T-helper 2 cell treated with Interferon-gamma antibody and Interleukin-4, amounts not matched to agents 100 ng/mL and 5 ng/mL, for 36 hours (primary cell): ENCODE measurements at regions not wholly inside any gene's neighbourhood (a gene's known extent, or its start where the extent isn't known, plus 50 kb on each side); places are given as distances from the start of the nearest gene placed in this dataset.

Experiments
- intact Hi-C: fragments of 100-400 bp; cut with micrococcal nuclease; formaldehyde crosslinking; loops from one replicate; pipeline ENCODE4 v1.15.1; 2023

GRCh38 chr6:22081709-22082108 is 215.1 kb downstream of the PRL start:
- intact Hi-C loops: no loop called here

DNA sequence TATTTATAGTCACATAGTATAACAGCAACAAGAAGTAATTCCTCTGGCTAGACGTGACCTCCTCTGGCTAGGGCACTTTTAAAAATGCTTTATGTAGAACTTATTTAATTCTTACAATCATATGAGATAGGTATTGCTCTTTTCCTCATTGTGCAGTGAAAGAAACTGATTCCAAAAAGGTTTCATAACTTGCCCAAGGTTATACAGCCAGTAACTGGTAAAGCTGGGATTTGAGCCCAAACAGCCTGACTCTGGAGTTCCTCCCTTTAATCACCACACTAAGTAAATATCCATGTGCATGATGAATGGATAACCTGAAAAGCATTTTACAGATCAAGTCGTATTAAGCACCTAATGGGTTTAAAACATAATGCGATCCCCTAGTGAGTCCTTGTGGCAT is 214.6 kb downstream of the PRL start:
- intact Hi-C loops: no loop called here

DNA sequence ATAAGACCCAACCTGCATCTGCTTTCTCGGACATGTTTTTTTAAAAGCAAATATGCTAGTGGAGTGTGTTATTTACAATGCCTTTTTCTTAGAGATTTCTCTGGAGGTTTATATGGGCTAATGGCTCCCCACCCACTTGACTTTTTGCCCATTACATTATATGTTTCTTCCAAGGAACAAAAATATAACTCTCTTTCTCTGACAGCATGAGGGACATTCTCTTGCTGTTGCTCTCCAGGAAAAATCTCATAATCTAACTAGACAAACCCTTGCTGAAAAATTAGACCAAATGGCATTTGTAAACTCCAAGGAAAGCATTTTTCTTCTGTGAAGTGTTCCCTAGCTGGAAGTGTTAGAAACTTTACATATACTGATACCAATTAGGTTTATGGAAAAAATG is 213.7 kb downstream of the PRL start:
- intact Hi-C loops: no loop called here

DNA sequence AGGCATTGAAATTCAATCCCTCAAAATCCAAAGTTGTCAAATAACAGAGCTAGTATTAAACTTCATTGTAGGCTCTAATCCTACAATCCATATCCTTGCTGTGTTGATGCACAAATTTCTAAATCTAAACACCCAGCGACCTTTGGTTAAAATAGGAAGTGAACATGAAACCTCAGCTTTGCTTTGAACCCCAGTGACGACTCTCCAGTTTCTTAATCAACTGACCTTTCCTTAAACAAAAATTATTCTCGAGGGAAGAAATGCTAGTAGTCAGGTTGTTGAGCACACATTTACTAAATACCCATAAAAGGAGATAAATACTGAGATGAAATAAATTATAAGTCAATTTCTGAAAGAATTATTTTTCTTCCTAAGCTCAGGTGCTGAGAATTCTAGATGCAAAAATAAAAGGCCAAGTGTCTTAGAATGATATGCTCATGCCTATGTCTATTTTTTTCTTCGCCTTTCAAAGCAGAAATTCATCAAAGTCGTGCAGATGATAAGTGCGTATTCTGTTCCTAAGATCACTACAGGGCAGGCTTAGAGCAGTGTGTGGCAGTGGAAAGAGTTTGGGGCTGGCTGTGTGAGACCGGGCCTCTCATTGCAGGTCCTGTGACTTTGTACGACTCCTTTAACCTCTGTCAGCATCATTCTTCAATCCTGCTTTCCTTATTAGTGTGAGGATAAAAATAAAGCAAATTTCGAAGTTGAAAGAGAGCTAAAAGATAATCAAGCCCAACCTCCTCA is 208.7 kb downstream of the PRL start:
- intact Hi-C loops: no loop called here

DNA sequence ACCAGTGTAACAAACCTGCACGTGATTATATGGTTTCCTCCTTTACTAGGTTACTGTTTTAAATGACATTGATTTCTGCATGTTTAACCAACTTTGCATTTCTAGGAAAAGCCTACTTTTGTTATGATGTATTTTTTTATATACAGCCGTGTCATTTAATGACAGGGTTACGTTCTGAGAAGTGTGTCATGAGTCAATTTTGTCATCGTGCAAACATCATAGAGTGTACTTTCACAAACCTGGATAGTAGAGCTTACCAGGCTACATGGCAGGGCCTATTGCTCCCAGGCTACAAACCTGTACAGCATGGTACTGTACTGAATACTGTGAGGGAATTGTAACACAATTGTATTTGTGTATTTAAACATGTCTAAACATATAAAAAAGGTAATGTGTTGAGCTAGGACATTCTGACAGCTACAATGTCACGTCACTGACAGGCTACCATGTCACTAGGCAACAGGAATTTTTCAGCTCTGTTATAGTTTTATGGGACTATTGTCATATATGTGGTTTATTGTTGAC is 205.3 kb downstream of the PRL start:
- intact Hi-C loops: no loop called here

- intact Hi-C loops: no loop called here
Observed at GRCh38 chr6:22095836-22096235, 201.0 kb downstream of the PRL start.

- intact Hi-C loops: no loop called here
Observed at GRCh38 chr6:22098601-22099031, 198.2 kb downstream of the PRL start.

DNA sequence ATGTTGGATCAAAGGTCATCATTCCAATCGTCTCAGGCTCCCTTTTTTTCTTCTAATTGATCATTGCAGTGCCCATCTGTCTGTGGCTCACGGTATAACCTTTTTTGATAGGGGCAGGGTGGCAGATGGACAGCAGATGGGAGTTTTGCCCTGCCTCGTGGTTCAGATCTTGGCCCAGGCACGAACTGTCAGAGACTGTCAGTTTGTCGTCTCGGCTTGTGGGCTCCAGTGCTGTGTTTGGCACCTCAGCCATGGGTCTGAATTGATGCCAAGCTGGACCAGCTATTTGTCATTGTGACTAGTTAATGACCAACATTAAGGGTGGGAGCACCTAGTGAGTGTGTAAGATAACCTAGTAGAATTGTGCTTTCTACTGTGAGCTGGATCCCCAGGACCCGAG is 197.6 kb downstream of the PRL start:
- intact Hi-C loops: no loop called here

GRCh38 chr6:22099923-22100322 is 196.9 kb downstream of the PRL start:
- intact Hi-C loops: no loop called here

GRCh38 chr6:22101163-22101562 is 195.7 kb downstream of the PRL start:
- intact Hi-C loops: no loop called here

DNA sequence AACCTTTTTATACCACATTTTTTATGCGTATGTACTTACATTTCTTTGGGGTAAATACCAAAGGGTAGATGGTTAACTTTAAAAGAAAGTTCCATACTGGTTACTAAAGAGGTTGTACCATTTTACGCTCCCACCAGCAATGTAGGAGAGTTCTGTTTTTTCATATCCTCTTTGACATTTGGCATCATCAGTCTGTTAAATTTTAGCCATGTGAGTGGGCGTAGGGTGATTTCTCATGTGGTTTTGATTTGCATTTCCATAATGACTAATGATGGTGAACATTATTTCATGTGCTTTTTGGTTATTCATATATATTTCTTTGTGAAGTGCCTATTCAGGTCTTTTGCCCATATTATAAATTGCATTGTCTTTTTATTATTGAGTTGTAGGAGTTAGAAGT is 194.2 kb downstream of the PRL start:
- intact Hi-C loops: no loop called here

DNA sequence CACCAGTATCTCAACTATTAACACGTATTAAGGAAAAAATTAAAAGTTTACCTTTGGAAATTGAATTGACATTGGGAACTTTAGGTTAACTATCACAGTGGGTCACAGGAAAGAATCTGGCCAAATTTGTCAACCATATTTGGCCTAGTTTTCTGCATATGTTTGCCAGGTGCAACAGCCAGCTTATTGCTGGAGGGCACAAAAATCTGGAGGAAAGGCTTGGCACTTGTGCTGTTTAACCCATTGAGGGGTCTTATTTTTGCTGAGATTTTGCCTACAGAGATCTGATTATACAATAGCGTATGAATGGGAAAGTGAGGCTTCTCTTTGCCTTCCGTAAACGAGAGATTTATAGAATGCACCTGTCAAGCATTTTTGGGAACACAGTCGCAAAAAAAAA is 190.4 kb downstream of the PRL start:
- intact Hi-C loops: no loop called here

DNA sequence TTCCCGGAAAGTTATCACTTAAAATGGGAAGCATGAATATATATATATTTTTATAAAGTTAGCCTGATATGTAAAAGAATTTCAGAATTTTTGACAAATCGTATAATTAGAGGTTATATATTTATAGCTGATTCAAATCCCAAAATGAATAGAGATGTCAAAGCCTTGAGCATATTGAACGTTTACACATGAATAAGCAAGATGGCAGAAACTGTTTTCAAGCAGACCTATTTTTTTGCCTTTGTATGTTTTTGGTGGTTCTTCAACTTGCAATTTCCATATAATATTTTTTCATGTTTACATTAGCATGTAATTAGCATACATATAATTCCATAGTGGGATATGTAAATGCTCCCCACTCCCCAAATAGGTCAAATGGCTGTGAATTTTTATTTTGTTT is 189.9 kb downstream of the PRL start:
- intact Hi-C loops: no loop called here

GRCh38 chr6:22108199-22108598 is 188.6 kb downstream of the PRL start:
- intact Hi-C loops: no loop called here

GRCh38 chr6:22110061-22110460 is 186.8 kb downstream of the PRL start:
- intact Hi-C loops: no loop called here

DNA sequence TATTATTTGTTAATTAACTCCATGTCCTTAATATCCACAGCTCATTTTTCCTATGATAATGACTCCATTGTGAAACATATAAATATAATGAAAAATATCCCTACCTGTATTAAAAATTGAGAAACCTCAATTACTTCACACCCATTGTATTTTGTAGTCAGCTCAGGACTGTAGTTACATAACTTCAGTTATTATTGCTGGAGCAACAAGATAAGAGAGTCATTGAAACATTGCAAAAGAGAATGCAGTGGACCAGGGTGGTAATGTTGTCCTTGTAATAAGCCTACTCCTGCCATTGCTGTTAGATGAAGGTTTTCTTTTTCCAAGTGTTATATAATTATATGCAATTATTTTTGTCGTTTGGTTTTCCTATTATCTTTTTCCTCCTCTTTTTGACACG is 184.4 kb downstream of the PRL start:
- intact Hi-C loops: no loop called here

DNA sequence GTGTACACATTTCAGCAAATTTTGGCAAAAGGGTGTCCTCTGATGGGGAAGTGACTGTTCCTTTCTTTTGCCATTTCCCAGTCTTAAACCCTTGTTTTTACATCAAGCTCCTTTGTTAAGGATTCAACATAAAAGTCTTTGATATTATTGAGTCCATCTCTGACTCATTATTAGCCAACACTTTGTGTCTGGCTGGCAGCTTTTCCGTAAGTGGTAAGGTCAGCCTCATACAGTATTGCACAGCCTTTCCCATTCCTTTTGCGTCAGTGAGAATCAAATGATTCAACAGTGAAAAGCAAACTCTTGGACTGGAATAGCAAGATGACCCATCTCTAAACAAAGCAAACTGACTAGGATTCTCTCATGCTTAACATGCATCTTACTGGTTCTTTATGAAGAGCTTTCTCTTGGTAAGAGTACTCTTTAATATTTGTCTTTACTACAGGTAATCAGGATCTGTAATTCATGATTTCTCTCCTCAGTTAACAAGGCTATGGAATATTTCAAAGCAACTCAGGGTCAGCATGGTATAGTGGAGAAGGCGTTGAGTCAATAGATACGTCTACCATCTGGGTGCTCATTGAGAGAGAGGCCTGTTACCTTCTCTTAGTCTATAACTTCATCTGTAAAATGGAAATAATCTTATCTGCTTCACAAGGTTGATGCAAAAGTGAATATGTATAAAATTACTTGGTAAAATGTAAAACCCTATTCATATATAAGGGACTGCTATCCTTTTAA is 183.6 kb downstream of the PRL start:
- intact Hi-C loops: no loop called here

DNA sequence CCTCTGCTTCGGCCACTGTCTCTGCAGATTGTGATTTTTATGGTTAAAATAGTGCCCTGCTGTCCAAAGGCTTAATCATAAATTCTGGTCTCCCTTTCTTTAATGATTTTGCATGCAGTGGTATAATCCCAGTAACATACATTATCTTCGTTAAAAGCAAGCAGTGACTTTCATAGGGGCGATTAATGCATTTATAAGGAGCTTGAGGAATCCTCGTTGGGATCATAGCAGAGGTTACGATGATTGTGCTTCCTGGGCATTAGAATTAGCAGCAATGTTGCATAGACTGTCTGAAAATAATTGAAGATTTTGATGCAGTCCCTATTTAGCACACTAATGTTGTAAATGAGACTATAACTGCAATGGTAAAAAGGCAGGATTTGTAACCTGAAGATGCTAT is 181.3 kb downstream of the PRL start:
- intact Hi-C loops: no loop called here

DNA sequence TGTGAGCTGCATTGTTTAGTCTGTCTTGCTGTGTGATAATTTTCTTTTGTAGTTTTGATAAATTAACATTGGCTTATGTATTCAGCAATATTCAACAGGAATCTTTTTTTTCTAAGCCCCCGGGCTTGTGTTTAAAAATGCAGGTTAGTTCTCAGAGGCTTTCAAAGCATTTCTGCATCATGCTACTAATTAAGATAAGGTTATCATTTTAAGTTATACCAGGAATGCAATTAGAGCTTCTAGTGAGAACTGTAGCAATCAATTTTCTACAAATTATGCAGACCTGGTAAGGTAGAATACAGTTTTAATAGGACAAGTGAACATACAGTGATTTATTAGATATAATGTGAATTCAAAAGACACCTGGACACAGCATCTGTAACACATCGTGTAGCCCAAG is 179.2 kb downstream of the PRL start:
- intact Hi-C loops: no loop called here

DNA sequence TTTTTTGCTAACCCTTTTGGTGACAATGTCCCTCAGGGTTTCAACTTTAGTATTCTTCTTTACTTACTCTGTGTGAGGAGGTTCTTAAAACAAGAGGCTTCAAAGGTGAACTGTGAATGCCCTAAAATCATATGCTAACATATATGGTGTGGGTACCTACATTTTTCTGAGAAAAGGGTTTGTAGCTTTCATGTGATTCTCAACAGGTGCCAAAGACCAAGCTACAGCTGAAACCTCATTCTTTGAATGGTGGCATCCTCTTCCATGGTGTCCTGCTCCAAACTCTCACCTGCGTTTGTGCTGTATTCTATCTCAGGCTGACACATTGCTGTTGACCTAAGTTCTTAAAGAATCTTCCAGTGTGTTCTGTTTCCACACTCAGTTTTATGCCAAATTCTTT is 177.3 kb downstream of the PRL start:
- intact Hi-C loops: no loop called here

GRCh38 chr6:22124756-22125155 is 172.1 kb downstream of the PRL start:
- intact Hi-C loops: no loop called here

DNA sequence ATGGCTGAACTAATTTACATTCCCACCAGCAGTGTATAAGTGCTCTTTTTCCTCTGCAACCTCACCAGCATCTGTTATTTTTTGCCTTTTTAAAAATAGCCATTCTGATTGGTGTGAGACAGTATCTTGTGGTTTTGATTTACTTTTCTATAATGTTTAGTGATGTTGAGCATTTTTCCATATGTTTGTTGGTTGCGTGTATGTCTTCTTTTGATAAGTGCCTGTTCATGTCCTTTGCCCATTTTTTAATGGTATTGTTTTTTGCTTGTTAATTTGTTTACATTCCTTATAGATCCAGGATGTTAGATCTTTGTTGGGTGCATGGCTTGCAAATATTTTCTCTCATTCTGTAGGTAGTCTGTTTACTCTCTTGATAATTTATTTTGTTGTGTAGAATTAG is 169.9 kb downstream of the PRL start:
- intact Hi-C loops: no loop called here

GRCh38 chr6:22129751-22130150 is 167.1 kb downstream of the PRL start:
- intact Hi-C loops: no loop called here
